ENCODE measurements at regions not wholly inside any gene's neighbourhood (a gene's known extent, or its start where the extent isn't known, plus 50 kb on each side); places are given as distances from the start of the nearest gene placed in this dataset.
A peak's percentile ranks its signal among the peaks of the same experiment; 100 is the strongest.
"Not testable (repeated sequence)": the region's sequence is repeated elsewhere in the genome, so short reads cannot be mapped to it uniquely, and the experiment has no call there.

DNA sequence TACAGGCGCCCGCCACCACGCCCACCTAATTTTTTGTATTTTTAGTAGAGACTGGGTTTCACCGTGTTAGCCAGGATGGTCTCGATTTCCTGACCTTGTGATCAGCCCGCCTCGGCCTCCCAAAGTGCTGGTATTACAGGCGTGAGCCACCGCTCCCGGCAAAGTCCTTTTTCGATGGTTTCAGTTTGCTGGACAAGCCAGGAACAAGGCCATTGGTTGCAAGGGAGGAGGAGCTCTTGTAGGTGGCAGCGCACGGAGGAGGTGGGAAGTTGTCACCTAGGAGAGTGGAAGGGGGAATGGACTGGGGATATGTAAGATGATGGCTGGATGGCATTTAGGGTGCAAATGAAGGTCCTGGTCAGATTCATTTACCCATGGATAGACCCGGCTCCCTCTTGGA lies 218.5 kb upstream of the ATP6AP2 start:
- not testable (repeated sequence) for DNase-seq

DNA sequence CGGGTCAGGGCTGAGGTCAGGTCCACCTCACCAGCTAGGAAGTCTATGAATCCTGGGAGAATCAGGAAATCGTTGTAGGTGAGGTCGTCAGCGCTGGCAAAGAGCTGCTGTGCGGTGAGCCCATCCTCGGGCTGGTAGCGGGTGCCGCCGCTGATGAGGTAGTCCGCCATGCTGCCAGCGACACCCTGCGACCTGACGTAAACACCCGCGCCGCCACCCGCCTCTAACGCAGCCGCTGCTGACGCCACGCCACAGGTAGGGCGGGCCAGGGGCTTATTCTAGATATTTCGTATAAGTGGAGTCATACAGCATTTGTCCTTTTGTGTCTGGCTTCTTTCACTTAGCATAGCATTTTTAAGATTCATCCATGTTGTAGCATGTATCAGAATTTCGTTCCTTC lies 220.2 kb upstream of the ATP6AP2 start:
- DNase-seq, result no peak

DNA sequence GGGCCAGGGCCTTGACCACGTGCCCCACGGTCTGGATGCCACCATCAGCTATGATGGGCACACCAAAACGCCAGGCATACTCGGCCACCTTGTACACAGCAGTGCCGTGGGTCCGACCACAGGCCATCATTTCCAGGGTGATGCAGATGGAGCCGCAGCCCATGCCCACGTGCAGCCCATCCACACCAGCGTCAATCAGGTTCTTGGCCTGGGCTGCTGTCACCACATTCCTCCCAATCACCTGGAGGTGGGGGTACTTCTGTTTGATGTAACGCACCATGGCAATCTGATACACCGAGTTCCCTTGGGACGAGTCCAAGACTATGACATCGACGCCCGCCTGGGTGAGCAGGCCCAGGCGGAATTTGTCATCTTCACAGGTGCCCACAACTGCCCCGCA lies 221.2 kb upstream of the ATP6AP2 start:
- no peak for DNase-seq

- no peak for DNase-seq
Observed at GRCh38 chrX:40358994-40359393, 221.8 kb upstream of the ATP6AP2 start.

- no peak for DNase-seq
Observed at GRCh38 chrX:40349251-40349650, 231.5 kb upstream of the ATP6AP2 start.

- no peak for DNase-seq
Observed at GRCh38 chrX:40346379-40346778, 234.4 kb upstream of the ATP6AP2 start.

DNA sequence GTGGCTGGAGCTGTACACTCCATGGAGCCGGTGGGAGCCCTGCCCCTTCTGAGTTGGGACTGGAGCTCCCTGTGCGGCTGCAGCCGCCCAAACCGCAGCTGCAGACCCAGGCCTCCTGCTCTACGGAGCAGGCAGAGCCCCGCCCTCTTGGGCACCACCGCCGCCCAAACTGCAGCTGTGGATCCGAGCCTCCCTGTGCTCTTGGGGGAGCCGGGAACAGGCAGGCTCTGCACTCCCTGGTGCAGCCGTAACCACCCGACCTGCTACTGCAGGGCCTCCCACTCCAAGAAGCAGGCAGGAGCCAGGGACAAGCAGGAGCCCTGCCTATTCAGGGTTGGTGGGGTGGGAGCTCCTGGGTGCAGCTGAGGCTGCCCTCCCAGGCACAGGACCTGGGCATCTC lies 237.5 kb upstream of the ATP6AP2 start:
- DNase-seq, result no peak

GRCh38 chrX:40340116-40340515 lies 240.7 kb upstream of the ATP6AP2 start:
- DNase-seq, result no peak

- DNase-seq, result no peak
Observed at GRCh38 chrX:40333344-40333743, 235.6 kb upstream of the BCOR start.

- no peak for DNase-seq
Observed at GRCh38 chrX:40331762-40332161, 234.0 kb upstream of the BCOR start.

DNA sequence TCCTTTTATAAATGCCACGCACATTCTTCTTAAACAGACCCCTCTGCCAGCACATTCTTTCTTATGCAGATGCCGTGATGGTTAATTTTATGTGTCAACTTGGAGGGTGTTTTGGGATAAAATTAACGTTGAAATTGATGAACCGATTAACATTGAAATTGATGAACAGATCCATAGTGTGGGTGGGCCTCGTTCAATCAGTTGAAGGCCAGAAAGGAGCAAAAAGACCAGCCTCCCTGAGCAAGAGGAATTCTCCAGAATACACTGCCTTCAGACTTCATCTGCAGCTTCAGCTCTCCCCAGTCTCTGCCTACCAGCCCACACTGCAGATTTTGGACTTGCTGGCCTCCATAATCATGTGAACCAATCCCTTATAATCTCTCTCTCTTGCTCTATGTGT lies 233.6 kb upstream of the BCOR start:
- no peak for DNase-seq

GRCh38 chrX:40329616-40330015 lies 231.9 kb upstream of the BCOR start:
- no peak for DNase-seq

- DNase-seq, result no peak
Observed at GRCh38 chrX:40327085-40327484, 229.3 kb upstream of the BCOR start.

GRCh38 chrX:40326186-40326965 lies 228.6 kb upstream of the BCOR start:
- no peak for DNase-seq

- DNase-seq, result no peak
Observed at GRCh38 chrX:40325161-40325560, 227.4 kb upstream of the BCOR start.

DNA sequence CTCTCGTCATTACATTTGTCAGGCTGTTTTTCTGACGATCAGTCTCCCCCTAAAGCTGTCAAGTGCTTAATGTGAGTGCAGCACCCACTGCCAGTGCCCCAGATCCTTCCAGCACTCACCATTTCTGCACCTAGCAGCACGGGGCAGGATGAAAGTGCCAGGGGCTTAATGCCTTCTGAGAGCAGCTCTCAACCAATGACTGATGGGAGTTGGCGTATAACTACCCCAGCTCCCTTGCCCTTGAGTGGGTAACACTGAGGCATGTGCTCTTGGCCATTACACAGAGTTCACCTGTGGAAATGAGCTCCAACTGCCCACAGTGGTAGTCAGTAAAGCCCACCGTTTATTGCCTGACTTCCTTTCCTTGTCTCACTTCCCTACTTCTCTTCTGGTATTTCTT lies 226.2 kb upstream of the BCOR start:
- DNase-seq, result no peak

DNA sequence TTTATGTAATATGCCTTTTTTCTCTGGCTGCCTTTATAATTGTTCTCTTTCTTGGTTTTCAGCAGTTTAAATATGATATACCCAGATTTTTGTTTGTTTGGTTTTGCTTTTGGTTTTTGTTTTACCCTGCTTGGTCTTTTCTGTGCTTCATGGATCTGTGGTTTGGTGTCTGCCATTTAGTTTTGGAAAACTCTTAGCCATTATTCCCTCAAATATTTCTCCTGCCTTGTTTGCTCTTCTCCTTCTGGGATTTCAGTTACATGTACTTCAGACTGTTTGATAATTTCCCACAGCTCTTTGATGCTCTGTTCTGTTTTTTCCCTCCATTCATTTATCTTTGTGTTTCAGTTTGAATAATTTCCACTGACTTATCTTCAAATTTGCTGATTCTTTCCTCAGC lies 223.1 kb upstream of the BCOR start:
- DNase-seq, result no peak

- DNase-seq, result no peak
Observed at GRCh38 chrX:40318801-40319200, 221.0 kb upstream of the BCOR start.

DNA sequence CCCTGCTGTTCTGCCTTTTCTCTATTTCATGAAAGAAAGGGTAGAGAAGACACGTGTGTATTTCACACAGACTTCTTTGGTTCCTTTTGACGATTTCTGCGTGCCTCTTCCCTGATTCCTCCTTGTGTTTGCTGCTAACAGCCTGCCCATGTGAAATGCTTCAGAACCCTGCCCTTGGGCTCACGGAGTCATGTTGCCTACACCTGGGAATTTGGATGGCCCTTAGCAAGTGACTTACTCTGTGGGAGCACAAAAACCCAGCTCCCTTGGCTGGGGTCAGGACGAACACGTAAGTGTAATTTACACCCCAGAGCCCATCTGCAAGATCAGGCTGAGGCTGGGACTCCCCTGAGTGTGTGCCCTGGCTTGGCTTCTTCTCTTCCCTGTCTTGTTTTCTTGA lies 220.3 kb upstream of the BCOR start:
- no peak for DNase-seq

DNA sequence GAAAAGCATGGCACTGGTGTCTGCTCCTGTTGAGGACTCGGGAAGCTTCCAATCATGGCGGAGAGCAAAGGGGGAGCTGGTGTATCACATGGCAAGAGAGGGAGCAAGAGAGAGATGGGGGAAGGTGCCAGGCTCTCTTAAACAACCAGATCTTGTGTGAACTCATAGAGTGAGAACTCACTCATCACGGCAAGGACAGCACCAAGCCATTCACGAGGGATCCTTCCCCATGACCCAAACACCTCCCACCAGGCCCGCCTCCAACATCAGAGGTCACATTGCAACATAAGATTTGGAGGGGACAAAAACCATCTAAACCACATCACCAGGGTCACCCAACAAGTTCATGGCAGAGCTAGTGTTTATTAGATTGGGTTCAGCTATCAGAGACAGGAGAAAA lies 218.7 kb upstream of the BCOR start:
- DNase-seq, result no peak

DNA sequence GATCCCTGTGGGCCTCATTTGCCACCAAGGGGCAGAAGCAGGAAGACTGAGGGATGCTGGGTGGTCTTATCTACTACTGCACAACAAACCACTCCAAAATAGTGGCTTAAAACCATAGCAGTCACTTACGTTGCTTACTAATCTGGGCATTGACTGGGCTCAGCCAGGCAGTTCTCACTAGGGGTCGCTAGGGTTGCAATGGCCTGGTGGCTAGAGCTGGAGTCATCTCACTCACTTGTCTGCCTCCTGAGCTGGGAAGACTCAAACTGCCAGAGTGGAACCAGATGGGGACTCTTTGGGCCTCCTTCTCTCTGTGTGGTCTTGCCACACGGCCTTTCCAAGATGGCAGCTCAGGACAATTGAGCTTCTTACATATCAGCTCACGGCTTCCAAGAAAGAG lies 216.3 kb upstream of the BCOR start:
- DNase-seq, result no peak

- DNase-seq, result no peak
Observed at GRCh38 chrX:40313269-40313668, 215.5 kb upstream of the BCOR start.

GRCh38 chrX:40310447-40310846 lies 212.7 kb upstream of the BCOR start:
- peak; percentile 22 for DNase-seq

GRCh38 chrX:40310016-40310415 lies 212.3 kb upstream of the BCOR start:
- DNase-seq, result peak; percentile 66

GRCh38 chrX:40307871-40308270 lies 210.1 kb upstream of the BCOR start:
- DNase-seq, result no peak

Measured in right hindlimb (tissue), 1 donor.